Trophoblast cell (in vitro differentiated cells and primary cell): ENCODE measurements at regions not wholly inside any gene's neighbourhood (a gene's known extent, or its start where the extent isn't known, plus 50 kb on each side); places are given as distances from the start of the nearest gene placed in this dataset.

Experiments
- DNase-seq, 2 donors: peaks; one replicate each; pipeline ENCODE4 v3.0.0-alpha.2; 2016
- H2AFZ ChIP-seq: 2 replicates; pipeline ENCODE4 v1.6.1; 2013; ENCODE audit warnings: low read length, moderate library complexity, mild to moderate bottlenecking; ENCODE audit not compliant: insufficient read depth, poor library complexity
- H2AK5ac ChIP-seq: 2 replicates; pipeline ENCODE4 v1.6.1; 2013; ENCODE audit warnings: mild to moderate bottlenecking, low read length
- H2BK120ac ChIP-seq: 2 replicates; pipeline ENCODE4 v1.6.1; 2013; ENCODE audit warnings: low read length, mild to moderate bottlenecking, moderate library complexity; ENCODE audit not compliant: insufficient read depth, poor library complexity
- H2BK12ac ChIP-seq: 2 replicates; pipeline ENCODE4 v1.6.1; 2013; ENCODE audit warnings: mild to moderate bottlenecking, low read length, moderate library complexity
- H2BK5ac ChIP-seq: 2 replicates; pipeline ENCODE4 v1.6.1; 2013; ENCODE audit warnings: low read length, low read depth, moderate library complexity, mild to moderate bottlenecking; ENCODE audit not compliant: poor library complexity
- H3K14ac ChIP-seq: 2 replicates; pipeline ENCODE4 v1.6.1; 2013; ENCODE audit warnings: mild to moderate bottlenecking, low read length
- H3K18ac ChIP-seq: 2 replicates; pipeline ENCODE4 v1.6.1; 2013; ENCODE audit warnings: mild to moderate bottlenecking, low read length
- H3K23ac ChIP-seq: 2 replicates; pipeline ENCODE4 v1.6.1; 2013; ENCODE audit warnings: low read length
- H3K27ac ChIP-seq: 2 replicates; pipeline ENCODE4 v1.5.1; 2013; ENCODE audit warnings: low read depth, mild to moderate bottlenecking, inconsistent platforms, low read length, moderate library complexity
- H3K27me3 ChIP-seq: 2 replicates; pipeline ENCODE4 v1.6.1; 2013; ENCODE audit warnings: inconsistent platforms, mild to moderate bottlenecking, low read length, moderate library complexity; ENCODE audit not compliant: insufficient read depth
- H3K36me3 ChIP-seq, 2 experiments: 1 replicate in 1 of 2; 2 replicates in 1 of 2; pipeline ENCODE4 v1.6.1; 2013; ENCODE audit warnings: low read length in 2 of 2, mild to moderate bottlenecking in 2 of 2, moderate library complexity in 1 of 2; ENCODE audit not compliant: insufficient read depth in 2 of 2, control insufficient read depth in 1 of 2
- H3K4ac ChIP-seq: 2 replicates; pipeline ENCODE4 v1.6.1; 2013; ENCODE audit warnings: low read depth, mild to moderate bottlenecking, low read length, moderate library complexity
- H3K4me1 ChIP-seq, 2 experiments: 1 replicate in 1 of 2; 2 replicates in 1 of 2; pipeline ENCODE4 v1.6.1; 2013; ENCODE audit warnings: low read length in 2 of 2, mild to moderate bottlenecking in 2 of 2, moderate library complexity in 1 of 2; ENCODE audit not compliant: insufficient read depth in 2 of 2, control insufficient read depth in 1 of 2
- H3K4me2 ChIP-seq: 2 replicates; pipeline ENCODE4 v1.6.1; 2013; ENCODE audit warnings: inconsistent platforms, mild to moderate bottlenecking, low read length, moderate library complexity
- H3K4me3 ChIP-seq: 2 replicates; pipeline ENCODE4 v1.5.1; 2013; ENCODE audit warnings: mild to moderate bottlenecking, low read depth, low read length, inconsistent platforms
- H3K79me1 ChIP-seq: one replicate; pipeline ENCODE4 v1.6.1; 2013; ENCODE audit warnings: low read length
- H3K79me2 ChIP-seq: 2 replicates; pipeline ENCODE4 v1.6.1; 2013; ENCODE audit warnings: low read length, mild to moderate bottlenecking; ENCODE audit not compliant: control insufficient read depth, insufficient read depth, poor library complexity
- H3K9ac ChIP-seq: 2 replicates; pipeline ENCODE4 v1.6.1; 2013; ENCODE audit warnings: mild to moderate bottlenecking, low read length
- H3K9me3 ChIP-seq: 2 replicates; pipeline ENCODE4 v1.6.1; 2013; ENCODE audit warnings: low read depth, mild to moderate bottlenecking, control low read depth, inconsistent platforms, low read length; ENCODE audit not compliant: insufficient read depth
- H4K12ac ChIP-seq: 2 replicates; pipeline ENCODE4 v1.6.1; 2013; ENCODE audit warnings: low read depth, mild to moderate bottlenecking, low read length, moderate library complexity
- H4K8ac ChIP-seq: 2 replicates; pipeline ENCODE4 v1.6.1; 2013; ENCODE audit warnings: low read depth, mild to moderate bottlenecking, low read length, moderate library complexity
- H4K91ac ChIP-seq: one replicate; pipeline ENCODE4 v1.6.1; 2013; ENCODE audit warnings: low read depth, mild to moderate bottlenecking, low read length, moderate library complexity
- WGBS: extraction: QIAGEN DNeasy Blood & Tissue Kit; methylation state at CpG from one replicate; pipeline ENCODE4 v1.1.7; 2013; ENCODE audit warnings: missing lambda C conversion rate; ENCODE audit not compliant: insufficient read length, insufficient coverage; ENCODE audit errors: extremely low coverage; 5-methylcytosine and 5-hydroxymethylcytosine counted together

- Histone ChIP-seq H3K4ac (no peak overlapping the region), H4K91ac (no peak overlapping the region), H3K4me1 (no peaks in the 10 kb centered on the region), H2BK5ac (no peak overlapping the region), H3K18ac (no peak overlapping the region), H3K4me3 (no peak overlapping the region), H3K9ac (no peak overlapping the region), H2AK5ac (no peak overlapping the region), H3K79me1 (no peaks in the 10 kb centered on the region), H2BK12ac (no peak overlapping the region), H4K8ac (no peak overlapping the region), H2AFZ (no peak overlapping the region), H4K12ac (no peak overlapping the region), H3K4me2 (no peak overlapping the region), H2BK120ac (no peak overlapping the region), H3K23ac (no peak overlapping the region), H3K27me3 (no peaks in the 10 kb centered on the region), H3K36me3 (no peaks in the 10 kb centered on the region), H3K9me3 (no peaks in the 10 kb centered on the region), H3K79me2 (no peaks in the 10 kb centered on the region), H3K14ac (no peak overlapping the region), H3K27ac (no peak overlapping the region)
- DNase-seq, result no peak
- no CpG with 5 or more reads among the region's 13 CpGs for WGBS
Observed at GRCh38 chrX:39465467-39465866, 632.3 kb downstream of the BCOR start.

GRCh38 chrX:39465906-39466305, 631.9 kb downstream of the BCOR start:
- H3K79me2 ChIP-seq, result no peaks in the 10 kb centered on the region
- WGBS, result no CpG with 5 or more reads among the region's 4 CpGs
- no peak overlapping the region for H2BK120ac ChIP-seq

GRCh38 chrX:39469126-39469525, 628.6 kb downstream of the BCOR start:
- H2BK12ac ChIP-seq, result no peak overlapping the region
- H2BK120ac ChIP-seq, result no peak overlapping the region
- H3K4me3 ChIP-seq, result no peak overlapping the region
- no peak overlapping the region for H4K12ac ChIP-seq
- H3K79me1 ChIP-seq, result no peaks in the 10 kb centered on the region
- H3K36me3 ChIP-seq, result no peaks in the 10 kb centered on the region
- no peak overlapping the region for H3K14ac ChIP-seq
- DNase-seq, result no peak
- H3K4ac ChIP-seq, result no peak overlapping the region
- no peak overlapping the region for H3K27ac ChIP-seq
- H3K9ac ChIP-seq, result no peak overlapping the region
- no peak overlapping the region for H3K23ac ChIP-seq
- H3K9me3 ChIP-seq, result no peaks in the 10 kb centered on the region
- no peaks in the 10 kb centered on the region for H3K4me1 ChIP-seq
- H2AFZ ChIP-seq, result no peak overlapping the region
- no peak overlapping the region for H3K4me2 ChIP-seq
- no peaks in the 10 kb centered on the region for H3K27me3 ChIP-seq
- no peak overlapping the region for H4K91ac ChIP-seq
- no CpG with 5 or more reads among the region's 4 CpGs for WGBS
- H4K8ac ChIP-seq, result no peak overlapping the region
- H2BK5ac ChIP-seq, result no peak overlapping the region
- no peak overlapping the region for H3K18ac ChIP-seq
- H3K79me2 ChIP-seq, result no peaks in the 10 kb centered on the region
- no peak overlapping the region for H2AK5ac ChIP-seq

More at GRCh38 chrX:39465906-39466305, 631.9 kb downstream of the BCOR start:
- H3K18ac ChIP-seq, result no peak overlapping the region
- no peak overlapping the region for H3K4ac ChIP-seq
- no peaks in the 10 kb centered on the region for H3K9me3 ChIP-seq
- no peak overlapping the region for H4K12ac ChIP-seq
- DNase-seq, result no peak
- H2BK5ac ChIP-seq, result no peak overlapping the region
- H3K9ac ChIP-seq, result no peak overlapping the region
- H2BK12ac ChIP-seq, result no peak overlapping the region
- no peaks in the 10 kb centered on the region for H3K36me3 ChIP-seq
- H3K27me3 ChIP-seq, result no peaks in the 10 kb centered on the region
- no peaks in the 10 kb centered on the region for H3K79me1 ChIP-seq
- no peak overlapping the region for H4K8ac ChIP-seq
- no peak overlapping the region for H2AFZ ChIP-seq
- no peak overlapping the region for H4K91ac ChIP-seq
- no peak overlapping the region for H2AK5ac ChIP-seq
- H3K4me1 ChIP-seq, result no peaks in the 10 kb centered on the region
- H3K4me3 ChIP-seq, result no peak overlapping the region
- H3K4me2 ChIP-seq, result no peak overlapping the region
- no peak overlapping the region for H3K27ac ChIP-seq
- H3K23ac ChIP-seq, result no peak overlapping the region
- no peak overlapping the region for H3K14ac ChIP-seq

- Histone ChIP-seq H3K4me1 (no peaks in the 10 kb centered on the region), H3K9ac (no peak overlapping the region), H3K79me2 (no peaks in the 10 kb centered on the region), H3K36me3 (no peaks in the 10 kb centered on the region), H2BK120ac (no peak overlapping the region), H3K14ac (no peak overlapping the region), H3K4ac (no peak overlapping the region), H3K4me3 (no peak overlapping the region), H4K91ac (no peak overlapping the region), H4K8ac (no peak overlapping the region), H2AK5ac (no peak overlapping the region), H4K12ac (no peak overlapping the region), H3K23ac (no peak overlapping the region), H2BK12ac (no peak overlapping the region), H3K18ac (no peak overlapping the region), H3K27ac (no peak overlapping the region), H3K4me2 (no peak overlapping the region), H3K79me1 (no peaks in the 10 kb centered on the region), H3K27me3 (no peaks in the 10 kb centered on the region), H2AFZ (no peak overlapping the region), H2BK5ac (no peak overlapping the region), H3K9me3 (no peaks in the 10 kb centered on the region)
- WGBS, result no CpG with 5 or more reads among the region's 10 CpGs
- no peak for DNase-seq
Observed at GRCh38 chrX:39470588-39471407, 627.0 kb downstream of the BCOR start.
